ENCODE measurements at regions not wholly inside any gene's neighbourhood (a gene's known extent, or its start where the extent isn't known, plus 50 kb on each side); places are given as distances from the start of the nearest gene placed in this dataset.

- DNase-seq (ENCODE audit: low read depth, low spot score), result no peak
These were observed 129.3 kb upstream of the SEMA6A start for GRCh38 chr5:116703941-116704340.

DNA sequence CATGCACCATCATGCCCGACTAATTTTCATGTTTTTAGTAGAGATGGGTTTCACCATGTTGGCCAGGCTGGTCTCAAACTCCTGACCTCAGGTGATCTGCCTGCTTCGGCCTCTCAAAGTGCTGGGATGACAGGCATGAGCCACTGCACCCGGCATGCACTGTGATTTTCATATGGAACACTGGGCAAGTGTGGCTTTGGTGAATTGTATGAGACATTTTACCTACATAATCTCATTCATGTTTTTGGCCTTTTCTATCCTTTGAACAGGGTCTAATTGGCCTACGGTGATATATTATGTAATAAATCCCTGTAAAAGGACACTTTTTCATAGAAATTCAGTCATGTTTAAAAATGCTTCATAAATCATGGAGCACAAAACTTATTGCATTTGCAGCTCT is 128.7 kb upstream of the SEMA6A start:
- DNase-seq (ENCODE audit: low read depth, low spot score), result no peak

- no peak for DNase-seq (ENCODE audit: low read depth, low spot score)
These were observed 128.2 kb upstream of the SEMA6A start for GRCh38 chr5:116702776-116703175.

- no peak for DNase-seq (ENCODE audit: low read depth, low spot score)
These were observed 124.7 kb upstream of the SEMA6A start for GRCh38 chr5:116699332-116699731.

- DNase-seq (ENCODE audit: low read depth, low spot score), result no peak
These were observed 121.7 kb upstream of the SEMA6A start for GRCh38 chr5:116696366-116696765.

GRCh38 chr5:116695681-116696080 is 121.1 kb upstream of the SEMA6A start:
- no peak for DNase-seq (ENCODE audit: low read depth, low spot score)

- DNase-seq (ENCODE audit: low read depth, low spot score), result no peak
These were observed 111.8 kb upstream of the SEMA6A start for GRCh38 chr5:116686438-116686837.

DNA sequence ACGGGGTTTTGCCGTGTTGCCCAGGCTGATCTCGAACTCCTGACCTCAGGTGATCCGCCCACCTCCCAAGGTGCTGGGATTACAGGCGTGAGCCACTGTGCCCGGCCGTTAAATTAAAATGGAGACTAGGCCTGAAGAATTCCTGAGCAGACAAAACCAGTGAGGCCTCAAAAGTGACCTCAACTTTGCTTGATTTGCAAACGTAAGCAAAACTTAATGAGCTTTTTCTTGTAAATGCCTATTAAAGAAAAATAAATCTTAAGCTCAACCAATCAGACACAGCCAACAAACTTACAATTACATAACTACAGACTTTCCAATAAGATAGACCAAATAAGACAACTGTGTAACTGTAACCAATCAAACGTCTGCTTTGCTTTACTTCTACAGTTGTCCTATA is 111.3 kb upstream of the SEMA6A start:
- no peak for DNase-seq (ENCODE audit: low read depth, low spot score)

DNA sequence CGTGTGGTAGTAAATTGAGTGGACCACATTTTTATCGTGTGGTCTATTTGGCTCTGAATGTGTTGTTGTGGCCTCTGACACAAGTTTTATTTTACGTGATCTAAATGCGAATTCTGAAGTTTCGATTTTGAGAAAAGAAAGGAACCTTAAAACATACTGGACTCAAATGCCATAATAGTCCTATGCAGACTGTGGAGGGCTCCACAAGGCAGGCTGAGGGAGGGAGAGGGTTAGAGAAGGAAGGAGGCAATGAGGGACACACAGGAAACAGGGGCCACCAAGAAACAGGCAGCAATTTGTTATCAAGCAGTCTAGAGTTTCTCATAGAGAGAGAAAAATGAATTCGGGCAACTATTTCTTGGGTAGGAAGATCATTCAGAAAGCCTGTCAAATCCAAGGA is 110.4 kb upstream of the SEMA6A start:
- DNase-seq (ENCODE audit: low read depth, low spot score), result no peak

- DNase-seq (ENCODE audit: low read depth, low spot score), result no peak
These were observed 106.9 kb upstream of the SEMA6A start for GRCh38 chr5:116681334-116682013.

GRCh38 chr5:116675626-116675910 is 100.9 kb upstream of the SEMA6A start:
- no peak for DNase-seq (ENCODE audit: low read depth, low spot score)

GRCh38 chr5:116674881-116675625 is 100.4 kb upstream of the SEMA6A start:
- no peak for DNase-seq (ENCODE audit: low read depth, low spot score)

DNA sequence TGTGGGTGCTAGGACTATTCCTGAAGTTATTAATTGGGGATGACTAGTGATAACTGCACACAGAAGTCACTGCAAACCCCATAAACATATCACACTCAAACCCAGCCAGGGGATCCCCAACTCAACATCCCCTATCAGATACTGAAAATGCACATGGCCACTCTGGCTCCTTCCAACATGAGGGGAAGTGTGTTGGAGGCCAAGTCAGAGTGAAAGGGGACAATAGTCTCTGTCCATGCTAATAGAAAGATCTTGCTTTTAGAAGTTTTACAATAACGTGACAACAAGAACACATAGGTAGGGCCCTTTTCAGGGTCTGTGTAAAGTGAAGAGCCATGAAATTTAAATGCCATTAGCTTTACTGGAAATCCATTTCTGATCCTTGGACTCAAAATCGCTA is 98.8 kb upstream of the SEMA6A start:
- no peak for DNase-seq (ENCODE audit: low read depth, low spot score)

DNA sequence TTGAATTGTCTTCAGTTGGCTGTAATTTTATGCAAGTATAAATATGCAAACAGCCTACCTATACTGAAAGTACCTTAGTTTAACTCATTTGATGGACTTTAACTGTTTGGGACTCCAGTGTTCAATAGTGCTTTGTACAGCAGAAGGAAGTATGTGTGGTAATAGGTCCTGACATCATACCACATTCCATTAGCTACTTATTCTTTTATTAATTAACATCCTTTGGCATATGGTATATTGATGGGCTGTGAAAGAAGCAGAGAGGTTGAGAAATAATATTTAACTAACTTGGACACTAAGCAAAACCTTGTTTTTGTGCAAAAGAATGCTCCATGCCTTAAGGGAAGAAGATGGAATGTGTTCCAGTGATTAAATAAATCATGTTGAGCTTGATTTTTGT is 97.6 kb upstream of the SEMA6A start:
- DNase-seq (ENCODE audit: low read depth, low spot score), result no peak

GRCh38 chr5:116671211-116671736 is 96.7 kb upstream of the SEMA6A start:
- no peak for DNase-seq (ENCODE audit: low read depth, low spot score)

- no peak for DNase-seq (ENCODE audit: low read depth, low spot score)
These were observed 94.8 kb upstream of the SEMA6A start for GRCh38 chr5:116669261-116670031.

GRCh38 chr5:116668390-116668789 is 93.8 kb upstream of the SEMA6A start:
- no peak for DNase-seq (ENCODE audit: low read depth, low spot score)

DNA sequence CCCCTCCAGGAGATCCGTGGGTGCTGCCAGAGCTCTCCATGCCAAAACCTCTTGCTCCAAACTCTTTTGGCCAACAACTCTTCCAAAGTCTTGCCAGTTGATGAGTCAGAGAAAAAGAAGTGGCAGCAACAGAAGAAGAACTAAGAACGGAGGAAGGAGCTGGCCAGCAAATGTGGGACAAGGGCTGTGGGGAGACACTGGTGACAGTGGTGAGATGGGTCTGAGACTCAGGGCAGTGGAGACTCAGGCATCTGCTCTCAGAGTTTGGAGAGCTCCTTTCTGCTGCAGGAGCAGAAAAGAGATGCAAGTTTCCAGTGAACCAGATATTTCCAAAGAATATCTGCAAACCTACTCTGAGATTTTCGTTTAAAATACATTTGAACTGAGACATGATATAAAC is 92.3 kb upstream of the SEMA6A start:
- DNase-seq (ENCODE audit: low read depth, low spot score), result no peak

DNA sequence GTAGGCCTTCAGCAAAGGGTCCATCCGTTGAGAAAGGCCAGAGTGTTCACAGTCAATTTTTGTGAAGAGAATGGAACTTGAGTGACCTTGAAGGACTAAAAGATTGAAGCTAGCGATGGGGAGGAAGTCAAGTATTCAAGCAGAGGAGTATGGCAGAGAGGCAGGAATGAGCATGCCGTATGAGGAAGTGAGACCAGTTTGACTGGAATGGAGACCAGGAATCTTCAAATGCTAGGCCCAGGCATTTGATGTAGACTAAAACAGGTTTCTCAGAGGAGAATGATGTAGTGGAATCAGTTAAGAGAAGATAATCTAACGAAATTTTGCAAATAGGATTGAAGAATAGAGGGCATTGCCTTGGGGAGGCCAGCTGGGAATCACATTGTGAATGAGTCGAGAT is 90.4 kb upstream of the SEMA6A start:
- no peak for DNase-seq (ENCODE audit: low read depth, low spot score)

- no peak for DNase-seq (ENCODE audit: low read depth, low spot score)
These were observed 88.5 kb upstream of the SEMA6A start for GRCh38 chr5:116663081-116663480.

DNA sequence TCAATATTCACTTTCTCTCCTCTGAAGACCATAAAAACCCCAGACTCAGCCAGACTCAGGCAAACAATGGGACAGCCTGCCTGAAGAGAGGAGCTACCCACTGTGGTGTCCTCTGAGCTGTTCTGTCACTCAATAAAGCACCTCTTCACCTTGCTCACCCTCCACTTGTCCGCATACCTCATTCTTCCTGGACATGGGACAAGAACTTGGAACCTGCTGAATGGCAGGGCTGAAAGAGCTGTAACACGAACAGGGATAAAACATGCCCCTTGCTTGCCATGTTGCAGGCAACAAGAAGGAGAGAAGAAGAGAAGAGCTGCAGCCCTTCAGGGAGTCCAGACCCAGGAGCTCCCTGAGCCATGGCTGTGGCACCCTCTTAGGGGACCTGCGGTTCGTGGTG is 86.8 kb upstream of the SEMA6A start:
- DNase-seq (ENCODE audit: low read depth, low spot score), result no peak

DNA sequence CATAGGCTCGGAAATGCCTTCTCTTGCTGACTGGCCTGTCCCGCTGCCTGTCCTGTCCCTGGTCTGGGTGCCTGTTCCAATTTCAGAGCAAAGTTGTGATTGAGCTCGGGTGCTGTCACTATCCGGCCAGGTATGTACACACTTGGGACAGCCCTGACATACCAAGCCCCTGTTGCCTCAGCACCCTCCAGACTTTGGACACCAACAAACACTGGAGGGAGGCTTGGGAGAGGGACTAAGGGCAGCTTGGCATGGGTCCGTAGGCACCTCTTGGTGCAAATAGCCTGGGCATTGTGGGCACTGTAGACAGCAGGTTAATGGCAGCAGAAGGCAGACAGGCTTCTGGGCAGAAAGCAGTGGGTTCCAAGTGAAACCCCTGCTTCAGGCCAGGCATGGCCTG is 86.3 kb upstream of the SEMA6A start:
- no peak for DNase-seq (ENCODE audit: low read depth, low spot score)

- no peak for DNase-seq (ENCODE audit: low read depth, low spot score)
These were observed 84.2 kb upstream of the SEMA6A start for GRCh38 chr5:116658830-116659229.

Measured in activated naive CD8-positive, alpha-beta T cell treated with anti-CD3 and anti-CD28 coated beads, Interleukin-2, amount 50 U/mL, for 16 hours (primary cell).